K562 (cell line): ENCODE measurements at regions not wholly inside any gene's neighbourhood (a gene's known extent, or its start where the extent isn't known, plus 50 kb on each side); places are given as distances from the start of the nearest gene placed in this dataset.

ENCODE experiments used
- ATAC-seq: fragments of 200-7000 bp; cut with Tn5 transposase; 3 replicates; pipeline ENCODE4 v1.9.1; 2020; ENCODE audit warnings: moderate library complexity
- BruUV-seq: library from RNA; stranded (reverse); fragments of 400-500 nt; replicated peaks from 2 replicates; lab custom pipeline; 2021; lab: Mats Ljungman, UMichigan
- CTCF ChIA-PET: fragments of 300-600 bp; formaldehyde crosslinking; extraction: SDS; loops from one replicate; lab custom pipeline; 2021; ENCODE audit warnings: low intra/inter-chr PET ratio; lab: Yijun Ruan, JAX
- POLR2A ChIA-PET: fragments of 300-600, 350-650 bp; sonication (Branson Sonifier 250); formaldehyde crosslinking; extraction: SDS; loops from one replicate; lab custom pipeline; 2021; ENCODE audit warnings: antibody characterized with exemption, inconsistent platforms; lab: Yijun Ruan, JAX
- DNase-seq, 4 experiments: peaks; one replicate each; pipeline versions ENCODE4 v3.0.0 to v3.0.0-alpha.2; 2011 to 2018; ENCODE audit warnings: low spot score in 3 of 4, mixed read lengths in 3 of 4; ENCODE audit errors: extremely low read depth in 1 of 4
- FAIRE-seq: peaks from 2 replicates; lab custom pipeline; 2011; peaks lifted over from hg19 to GRCh38; lab: Jason Lieb, UNC
- H2AFZ ChIP-seq: 2 replicates; pipeline ENCODE4 v1.6.0; 2011; ENCODE audit warnings: low read depth, low read length, control low read depth, inconsistent platforms
- H3K27ac ChIP-seq: fragments of 200-600 bp; 3 replicates; pipeline ENCODE4 v1.8.0; 2011; ENCODE audit warnings: low read depth, mild to moderate bottlenecking, control low read depth, inconsistent platforms, low read length, moderate library complexity, mixed read lengths; ENCODE audit errors: extremely low read depth
- H3K27me3 ChIP-seq, 2 experiments: fragments of 300-600 bp in 1 of 2; 2 replicates in 1 of 2; 3 replicates in 1 of 2; pipeline versions ENCODE4 v1.6.0 to v1.8.0; 2011; ENCODE audit warnings: inconsistent platforms in 2 of 2, low read length in 2 of 2, mild to moderate bottlenecking in 1 of 2, mixed read lengths in 1 of 2, moderate library complexity in 1 of 2; ENCODE audit not compliant: control insufficient read depth in 2 of 2, insufficient read depth in 2 of 2
- H3K36me3 ChIP-seq: fragments of 300-600 bp; 3 replicates; pipeline ENCODE4 v1.8.0; 2011; ENCODE audit warnings: mild to moderate bottlenecking, low read length, inconsistent platforms; ENCODE audit not compliant: control insufficient read depth, insufficient read depth
- H3K4me1 ChIP-seq, 2 experiments: fragments of 200-600 bp in 1 of 2; replicated peaks in 1 of 2; 2 replicates in 1 of 2; 3 replicates in 1 of 2; pipeline versions ENCODE4 v1.5.1 to v1.8.0; 2011; ENCODE audit warnings: inconsistent platforms in 2 of 2, low read length in 2 of 2, mild to moderate bottlenecking in 1 of 2, mixed read lengths in 1 of 2, moderate library complexity in 1 of 2; ENCODE audit not compliant: control insufficient read depth in 2 of 2, insufficient read depth in 2 of 2
- H3K4me2 ChIP-seq: 2 replicates; pipeline ENCODE4 v1.6.1; 2011; ENCODE audit warnings: low read length, control low read depth, inconsistent platforms, mixed read lengths; ENCODE audit not compliant: insufficient read depth
- H3K4me3 ChIP-seq: fragments of 200-600 bp; sonication (generic), shearing (Covaris generic); 2 replicates; pipeline ENCODE4 v1.5.1; 2016; ENCODE audit warnings: control low read depth, inconsistent platforms
- H3K79me2 ChIP-seq: fragments of 200-600 bp; 3 replicates; pipeline ENCODE4 v1.8.0; 2011; ENCODE audit warnings: low read length, inconsistent platforms; ENCODE audit not compliant: control insufficient read depth, insufficient read depth
- H3K9ac ChIP-seq, 2 experiments: 2 replicates each; pipeline versions ENCODE4 v1.6.0 to v1.6.1; 2011; ENCODE audit warnings: low read depth in 2 of 2, low read length in 2 of 2, control low read depth in 1 of 2, inconsistent platforms in 1 of 2, mild to moderate bottlenecking in 1 of 2, mixed read lengths in 1 of 2; ENCODE audit not compliant: insufficient read depth in 1 of 2
- H3K9me1 ChIP-seq: one replicate; pipeline ENCODE4 v1.6.0; 2011; ENCODE audit warnings: inconsistent platforms, mild to moderate bottlenecking, low read length, moderate library complexity; ENCODE audit not compliant: control insufficient read depth, insufficient read depth
- H3K9me3 ChIP-seq: replicated peaks from 2 replicates; pipeline ENCODE4 v1.5.1; 2011; ENCODE audit warnings: low read depth, low read length, inconsistent platforms; ENCODE audit not compliant: control insufficient read depth, insufficient read depth
- H4K20me1 ChIP-seq: replicated peaks from 2 replicates; pipeline ENCODE4 v1.6.1; 2011; ENCODE audit warnings: low read length, inconsistent platforms, mixed read lengths; ENCODE audit not compliant: control insufficient read depth, insufficient read depth
- GATAD2B ChIP-seq: fragments of 450-650 bp; IDR thresholded peaks from 2 replicates; pipeline ENCODE4 v1.6.1; 2017; ENCODE audit warnings: mild to moderate bottlenecking, borderline replicate concordance
- GTF2A2 ChIP-seq: IDR thresholded peaks from 2 replicates; pipeline ENCODE4 v1.6.1; 2016; ENCODE audit warnings: mild to moderate bottlenecking, missing genetic modification characterization, missing compliant biosample characterization
- NFYB ChIP-seq: IDR thresholded peaks from 2 replicates; pipeline ENCODE4 v1.6.1; 2011; ENCODE audit warnings: mild to moderate bottlenecking, moderate library complexity; ENCODE audit not compliant: insufficient read length; ENCODE audit errors: extremely low read depth
- RBFOX2 ChIP-seq: fragments of 200-400 bp; formaldehyde crosslinking; IDR thresholded peaks from 2 replicates; pipeline ENCODE4 v1.6.1; 2017; ENCODE audit warnings: low read depth, mild to moderate bottlenecking, low read length, moderate library complexity
- SREBF1 ChIP-seq: fragments of 150-350 bp; IDR thresholded peaks from 2 replicates; pipeline ENCODE4 v1.6.1; 2014; ENCODE audit warnings: antibody characterized with exemption, low read depth, low read length, borderline replicate concordance
- ZNF140 ChIP-seq: fragments of 250-450 bp; sonication (Bioruptor Pico); IDR thresholded peaks from 2 replicates; pipeline ENCODE4 v1.8.0; 2021; ENCODE audit warnings: moderate library complexity, mild to moderate bottlenecking, inconsistent platforms
- ZNF184 ChIP-seq: sonication (generic); formaldehyde crosslinking; IDR thresholded peaks from 2 replicates; pipeline ENCODE4 v1.5.0; 2020; ENCODE audit warnings: missing genetic modification reagents
- WGBS: fragments of 100-300 bp; shearing (Covaris generic); methylation state at CpG from one replicate; pipeline ENCODE4 v1.1.6; 2016; ENCODE audit warnings: low coverage, mixed read lengths; ENCODE audit not compliant: insufficient coverage; ENCODE audit errors: missing lambda C conversion rate; 5-methylcytosine and 5-hydroxymethylcytosine counted together
- in situ Hi-C: fragments of 300-500 bp; cut with MboI; formaldehyde crosslinking; loops from 4 replicates; pipeline ENCODE4 v1.15.0; 2018; ENCODE audit warnings: inconsistent platforms, mixed read lengths
- intact Hi-C: fragments of 100-400 bp; cut with micrococcal nuclease; formaldehyde crosslinking; loops from 2 replicates; pipeline ENCODE4 v1.14.2; 2022
- TF ChIP-seq, protein P1 (sequence below): fragments of 200-600 bp; sonication (generic); IDR thresholded peaks from one replicate; pipeline ENCODE4 v1.6.1; 2012; ENCODE audit warnings: mild to moderate bottlenecking, low read depth, low read length, inconsistent platforms
- TF ChIP-seq, protein P2 (sequence below), 2 experiments: fragments of 250-450 bp in 1 of 2; fragments of 450-650 bp in 1 of 2; sonication (Bioruptor Pico) in 1 of 2; IDR thresholded peaks; 2 replicates each; pipeline versions ENCODE4 v1.6.1 to v1.8.0; 2016 to 2021; ENCODE audit warnings: mild to moderate bottlenecking in 2 of 2, moderate library complexity in 2 of 2, missing compliant biosample characterization in 1 of 2, missing genetic modification characterization in 1 of 2
- TF ChIP-seq, protein P3 (sequence below), 2 experiments: fragments of 450-650 bp; IDR thresholded peaks; 2 replicates each; pipeline ENCODE4 v1.6.1; 2016

DNA sequence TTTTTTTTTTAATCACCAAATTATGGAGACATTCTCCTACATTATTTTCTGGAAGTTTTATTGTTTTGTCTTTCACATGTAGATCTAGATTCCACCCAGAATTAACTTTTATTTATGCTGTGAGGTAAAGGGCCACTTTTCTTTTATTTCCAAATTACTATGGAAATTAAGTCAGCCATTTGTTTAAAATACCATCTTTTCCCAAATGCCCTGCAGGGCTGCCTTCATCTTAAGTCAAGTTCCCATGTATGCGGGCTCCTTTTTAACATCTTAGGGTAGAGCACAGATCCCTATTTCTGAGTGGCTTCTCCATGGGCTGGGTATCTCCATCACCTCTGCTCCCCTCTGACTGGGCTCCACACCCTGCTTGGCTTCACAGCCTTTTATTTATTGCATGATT is 348.4 kb downstream of the SOX4 start:
- no peak overlapping the region for H3K4me2 ChIP-seq
- POLR2A ChIA-PET: no interaction called here
- H2AFZ ChIP-seq: peak overlapping the region; percentile 33; the same call in 1 of the 2 replicates
- no peak overlapping the region for H3K4me3 ChIP-seq
- no peaks in the 10 kb centered on the region for H4K20me1 ChIP-seq
- DNase-seq (no peak), FAIRE-seq (no peak), ATAC-seq (no peak)
- intact Hi-C loops: no loop called here
- no peaks in the 10 kb centered on the region for H3K9me3 ChIP-seq
- no peaks in the 10 kb centered on the region for H3K79me2 ChIP-seq
- H3K27ac ChIP-seq: no peak overlapping the region
- no peaks in the 10 kb centered on the region for H3K4me1 ChIP-seq
- no peaks in the 10 kb centered on the region for H3K36me3 ChIP-seq
- in situ Hi-C loops: no loop called here
- BruUV-seq: no TSS peak
- CTCF ChIA-PET: no interaction called here
- no peaks in the 10 kb centered on the region for H3K9me1 ChIP-seq
- no peak overlapping the region for H3K9ac ChIP-seq
- WGBS: 58% methylated on average over 1 of the region's 1 CpG
- no peaks in the 10 kb centered on the region for H3K27me3 ChIP-seq
- TF ChIP-seq GTF2A2 (tag) (no peak), ZNF184 (no peak), ZNF140 (CRISPR knock-in tag) (no peak), NFYB (no peak), SREBF1 (no peak), RBFOX2 (no peak), GATAD2B (no peak)
- TF ChIP-seq, protein P1, sequence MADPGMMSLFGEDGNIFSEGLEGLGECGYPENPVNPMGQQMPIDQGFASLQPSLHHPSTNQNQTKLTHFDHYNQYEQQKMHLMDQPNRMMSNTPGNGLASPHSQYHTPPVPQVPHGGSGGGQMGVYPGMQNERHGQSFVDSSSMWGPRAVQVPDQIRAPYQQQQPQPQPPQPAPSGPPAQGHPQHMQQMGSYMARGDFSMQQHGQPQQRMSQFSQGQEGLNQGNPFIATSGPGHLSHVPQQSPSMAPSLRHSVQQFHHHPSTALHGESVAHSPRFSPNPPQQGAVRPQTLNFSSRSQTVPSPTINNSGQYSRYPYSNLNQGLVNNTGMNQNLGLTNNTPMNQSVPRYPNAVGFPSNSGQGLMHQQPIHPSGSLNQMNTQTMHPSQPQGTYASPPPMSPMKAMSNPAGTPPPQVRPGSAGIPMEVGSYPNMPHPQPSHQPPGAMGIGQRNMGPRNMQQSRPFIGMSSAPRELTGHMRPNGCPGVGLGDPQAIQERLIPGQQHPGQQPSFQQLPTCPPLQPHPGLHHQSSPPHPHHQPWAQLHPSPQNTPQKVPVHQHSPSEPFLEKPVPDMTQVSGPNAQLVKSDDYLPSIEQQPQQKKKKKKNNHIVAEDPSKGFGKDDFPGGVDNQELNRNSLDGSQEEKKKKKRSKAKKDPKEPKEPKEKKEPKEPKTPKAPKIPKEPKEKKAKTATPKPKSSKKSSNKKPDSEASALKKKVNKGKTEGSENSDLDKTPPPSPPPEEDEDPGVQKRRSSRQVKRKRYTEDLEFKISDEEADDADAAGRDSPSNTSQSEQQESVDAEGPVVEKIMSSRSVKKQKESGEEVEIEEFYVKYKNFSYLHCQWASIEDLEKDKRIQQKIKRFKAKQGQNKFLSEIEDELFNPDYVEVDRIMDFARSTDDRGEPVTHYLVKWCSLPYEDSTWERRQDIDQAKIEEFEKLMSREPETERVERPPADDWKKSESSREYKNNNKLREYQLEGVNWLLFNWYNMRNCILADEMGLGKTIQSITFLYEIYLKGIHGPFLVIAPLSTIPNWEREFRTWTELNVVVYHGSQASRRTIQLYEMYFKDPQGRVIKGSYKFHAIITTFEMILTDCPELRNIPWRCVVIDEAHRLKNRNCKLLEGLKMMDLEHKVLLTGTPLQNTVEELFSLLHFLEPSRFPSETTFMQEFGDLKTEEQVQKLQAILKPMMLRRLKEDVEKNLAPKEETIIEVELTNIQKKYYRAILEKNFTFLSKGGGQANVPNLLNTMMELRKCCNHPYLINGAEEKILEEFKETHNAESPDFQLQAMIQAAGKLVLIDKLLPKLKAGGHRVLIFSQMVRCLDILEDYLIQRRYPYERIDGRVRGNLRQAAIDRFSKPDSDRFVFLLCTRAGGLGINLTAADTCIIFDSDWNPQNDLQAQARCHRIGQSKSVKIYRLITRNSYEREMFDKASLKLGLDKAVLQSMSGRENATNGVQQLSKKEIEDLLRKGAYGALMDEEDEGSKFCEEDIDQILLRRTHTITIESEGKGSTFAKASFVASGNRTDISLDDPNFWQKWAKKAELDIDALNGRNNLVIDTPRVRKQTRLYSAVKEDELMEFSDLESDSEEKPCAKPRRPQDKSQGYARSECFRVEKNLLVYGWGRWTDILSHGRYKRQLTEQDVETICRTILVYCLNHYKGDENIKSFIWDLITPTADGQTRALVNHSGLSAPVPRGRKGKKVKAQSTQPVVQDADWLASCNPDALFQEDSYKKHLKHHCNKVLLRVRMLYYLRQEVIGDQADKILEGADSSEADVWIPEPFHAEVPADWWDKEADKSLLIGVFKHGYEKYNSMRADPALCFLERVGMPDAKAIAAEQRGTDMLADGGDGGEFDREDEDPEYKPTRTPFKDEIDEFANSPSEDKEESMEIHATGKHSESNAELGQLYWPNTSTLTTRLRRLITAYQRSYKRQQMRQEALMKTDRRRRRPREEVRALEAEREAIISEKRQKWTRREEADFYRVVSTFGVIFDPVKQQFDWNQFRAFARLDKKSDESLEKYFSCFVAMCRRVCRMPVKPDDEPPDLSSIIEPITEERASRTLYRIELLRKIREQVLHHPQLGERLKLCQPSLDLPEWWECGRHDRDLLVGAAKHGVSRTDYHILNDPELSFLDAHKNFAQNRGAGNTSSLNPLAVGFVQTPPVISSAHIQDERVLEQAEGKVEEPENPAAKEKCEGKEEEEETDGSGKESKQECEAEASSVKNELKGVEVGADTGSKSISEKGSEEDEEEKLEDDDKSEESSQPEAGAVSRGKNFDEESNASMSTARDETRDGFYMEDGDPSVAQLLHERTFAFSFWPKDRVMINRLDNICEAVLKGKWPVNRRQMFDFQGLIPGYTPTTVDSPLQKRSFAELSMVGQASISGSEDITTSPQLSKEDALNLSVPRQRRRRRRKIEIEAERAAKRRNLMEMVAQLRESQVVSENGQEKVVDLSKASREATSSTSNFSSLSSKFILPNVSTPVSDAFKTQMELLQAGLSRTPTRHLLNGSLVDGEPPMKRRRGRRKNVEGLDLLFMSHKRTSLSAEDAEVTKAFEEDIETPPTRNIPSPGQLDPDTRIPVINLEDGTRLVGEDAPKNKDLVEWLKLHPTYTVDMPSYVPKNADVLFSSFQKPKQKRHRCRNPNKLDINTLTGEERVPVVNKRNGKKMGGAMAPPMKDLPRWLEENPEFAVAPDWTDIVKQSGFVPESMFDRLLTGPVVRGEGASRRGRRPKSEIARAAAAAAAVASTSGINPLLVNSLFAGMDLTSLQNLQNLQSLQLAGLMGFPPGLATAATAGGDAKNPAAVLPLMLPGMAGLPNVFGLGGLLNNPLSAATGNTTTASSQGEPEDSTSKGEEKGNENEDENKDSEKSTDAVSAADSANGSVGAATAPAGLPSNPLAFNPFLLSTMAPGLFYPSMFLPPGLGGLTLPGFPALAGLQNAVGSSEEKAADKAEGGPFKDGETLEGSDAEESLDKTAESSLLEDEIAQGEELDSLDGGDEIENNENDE: no peak
- TF ChIP-seq, protein P2, sequence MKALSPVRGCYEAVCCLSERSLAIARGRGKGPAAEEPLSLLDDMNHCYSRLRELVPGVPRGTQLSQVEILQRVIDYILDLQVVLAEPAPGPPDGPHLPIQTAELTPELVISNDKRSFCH (CRISPR knock-in tag; IDR thresholded peaks at IDR 0.05): no peak
- TF ChIP-seq, protein P2 (tag; IDR thresholded peaks at IDR 0.05): no peak
- TF ChIP-seq, protein P3, sequence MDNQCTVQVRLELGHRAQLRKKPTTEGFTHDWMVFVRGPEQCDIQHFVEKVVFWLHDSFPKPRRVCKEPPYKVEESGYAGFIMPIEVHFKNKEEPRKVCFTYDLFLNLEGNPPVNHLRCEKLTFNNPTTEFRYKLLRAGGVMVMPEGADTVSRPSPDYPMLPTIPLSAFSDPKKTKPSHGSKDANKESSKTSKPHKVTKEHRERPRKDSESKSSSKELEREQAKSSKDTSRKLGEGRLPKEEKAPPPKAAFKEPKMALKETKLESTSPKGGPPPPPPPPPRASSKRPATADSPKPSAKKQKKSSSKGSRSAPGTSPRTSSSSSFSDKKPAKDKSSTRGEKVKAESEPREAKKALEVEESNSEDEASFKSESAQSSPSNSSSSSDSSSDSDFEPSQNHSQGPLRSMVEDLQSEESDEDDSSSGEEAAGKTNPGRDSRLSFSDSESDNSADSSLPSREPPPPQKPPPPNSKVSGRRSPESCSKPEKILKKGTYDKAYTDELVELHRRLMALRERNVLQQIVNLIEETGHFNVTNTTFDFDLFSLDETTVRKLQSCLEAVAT (IDR thresholded peaks at IDR 0.05): no peak
